ENCODE measurements at regions not wholly inside any gene's neighbourhood (a gene's known extent, or its start where the extent isn't known, plus 50 kb on each side); places are given as distances from the start of the nearest gene placed in this dataset.

GRCh38 chr2:128594953-128595677 is 276.4 kb upstream of the HS6ST1 start (continued):
- TF ChIP-seq NFKBIZ (CRISPR knock-in tag; IDR thresholded peaks at IDR 0.05) (0 out of 2 replicates have a peak, but pooled peaks have one; percentile 37), MTF1 (CRISPR knock-in tag; IDR thresholded peaks at IDR 0.05) (no peak), ZNF691 (CRISPR knock-in tag; IDR thresholded peaks at IDR 0.05; ENCODE audit: borderline replicate concordance, low read depth) (peak; percentile 75), MAX (IDR thresholded peaks at IDR 0.05) (peak; percentile 27; the same call in 1 of the 2 replicates), ERF (CRISPR knock-in tag; IDR thresholded peaks at IDR 0.05) (peak; percentile 52; the same call in 1 of the 2 replicates), SIX4 (CRISPR knock-in tag; IDR thresholded peaks at IDR 0.05) (no peak), RAD21 (CRISPR knock-in tag; IDR thresholded peaks at IDR 0.05) (peak; percentile 43; the same call in 1 of the 2 replicates), ZBTB25 (CRISPR knock-in tag; IDR thresholded peaks at IDR 0.05) (no peak), ZNF501 (CRISPR knock-in tag; IDR thresholded peaks at IDR 0.05) (peak; percentile 58; the same call in 1 of the 2 replicates), SOX6 (IDR thresholded peaks at IDR 0.05) (no peak), SOX6 (CRISPR knock-in tag; IDR thresholded peaks at IDR 0.05) (peak; percentile 64), STAG1 (CRISPR knock-in tag; IDR thresholded peaks at IDR 0.05) (peak; percentile 51; the same call in 1 of the 2 replicates), ELF3 (CRISPR knock-in tag; IDR thresholded peaks at IDR 0.05) (peak; percentile 90), ZNF383 (CRISPR knock-in tag; IDR thresholded peaks at IDR 0.05; ENCODE audit: borderline replicate concordance) (no peak), CEBPG (CRISPR knock-in tag; IDR thresholded peaks at IDR 0.05) (0 out of 2 replicates have a peak, but pooled peaks have one; percentile 16), GATAD1 (CRISPR knock-in tag; IDR thresholded peaks at IDR 0.05) (no peak; the same call in 1 of the 2 replicates), SRSF4 (IDR thresholded peaks at IDR 0.05; ENCODE audit: low read depth, low read length, poor library complexity, severe bottlenecking) (no peak), MYPOP (CRISPR knock-in tag; IDR thresholded peaks at IDR 0.05) (0 out of 2 replicates have a peak, but pooled peaks have one; percentile 44), MED1 (CRISPR knock-in tag; IDR thresholded peaks at IDR 0.05) (0 out of 2 replicates have a peak, but pooled peaks have one; percentile 29), PHF8 (CRISPR knock-in tag; IDR thresholded peaks at IDR 0.05) (peak; percentile 21; the same call in 1 of the 2 replicates), KDM6A (CRISPR knock-in tag; IDR thresholded peaks at IDR 0.05; ENCODE audit: low read depth) (no peak), FOXK2 (IDR thresholded peaks at IDR 0.05) (peak; percentile 67), KAT8 (CRISPR knock-in tag; IDR thresholded peaks at IDR 0.05) (0 out of 2 replicates have a peak, but pooled peaks have one; percentile 23), SMARCC2 (IDR thresholded peaks at IDR 0.05) (no peak), ZNF747 (CRISPR knock-in tag; IDR thresholded peaks at IDR 0.05; ENCODE audit: borderline replicate concordance) (peak; percentile 33; the same call in 1 of the 2 replicates), ZNF790 (CRISPR knock-in tag; IDR thresholded peaks at IDR 0.05; ENCODE audit: borderline replicate concordance) (0 out of 2 replicates have a peak, but pooled peaks have one; percentile 24), HNF1B (CRISPR knock-in tag; IDR thresholded peaks at IDR 0.05) (peak; percentile 55), TSC22D2 (CRISPR knock-in tag; IDR thresholded peaks at IDR 0.05; ENCODE audit: borderline replicate concordance) (peak; percentile 54; the same call in 1 of the 2 replicates)
